Esophagus squamous epithelium (tissue), 4 donors: ENCODE measurements at regions not wholly inside any gene's neighbourhood (a gene's known extent, or its start where the extent isn't known, plus 50 kb on each side); places are given as distances from the start of the nearest gene placed in this dataset.

ENCODE experiments used
- CTCF ChIP-seq, 6 experiments: fragments of 450-650 bp in 4 of 6; fragments of 200-600 bp in 2 of 6; sonication (generic) in 2 of 6; IDR thresholded peaks; one replicate each; pipeline ENCODE4 v1.5.1; 2016 to 2019; ENCODE audit warnings: antibody characterized with exemption in 6 of 6, mild to moderate bottlenecking in 4 of 6, moderate library complexity in 4 of 6
- POLR2A ChIP-seq, 4 donors: fragments of 450-650 bp; IDR thresholded peaks; one replicate each; pipeline ENCODE4 v1.6.1; 2017; ENCODE audit warnings: antibody characterized with exemption in 4 of 4, mild to moderate bottlenecking in 4 of 4, moderate library complexity in 3 of 4

DNA sequence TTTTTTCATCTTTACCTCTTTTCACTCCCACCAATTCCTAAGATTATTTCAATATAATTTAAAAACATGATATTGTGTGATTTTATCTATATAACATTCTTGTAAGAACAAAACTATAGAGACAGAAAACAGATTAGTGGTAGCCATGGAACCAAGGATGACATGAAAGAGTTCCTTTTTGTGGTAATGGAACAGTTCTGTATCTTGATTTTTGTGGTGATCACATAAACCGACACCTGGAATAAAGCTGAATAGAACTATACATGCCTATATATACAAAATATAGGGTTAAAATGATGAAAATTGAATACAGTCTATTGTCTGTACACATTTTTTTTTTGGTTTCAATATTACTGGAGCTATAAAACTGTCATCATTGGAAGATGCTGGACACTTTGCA is 945.4 kb downstream of the SI start:
- TF ChIP-seq CTCF (IDR thresholded peaks at IDR 0.05) = no peak
- TF ChIP-seq POLR2A (IDR thresholded peaks at IDR 0.05) = no peak
